GM12878 (cell line): ENCODE measurements at regions not wholly inside any gene's neighbourhood (a gene's known extent, or its start where the extent isn't known, plus 50 kb on each side); places are given as distances from the start of the nearest gene placed in this dataset.

Source experiments
- ATAC-seq: fragments of 200-7000 bp; cut with Tn5 transposase; 3 replicates; pipeline ENCODE4 v1.9.1; 2020; ENCODE audit warnings: mild to moderate bottlenecking, moderate library complexity
- BruUV-seq: library from RNA; stranded (reverse); fragments of 400-500 nt; replicated peaks from 2 replicates; lab custom pipeline; 2021; lab: Mats Ljungman, UMichigan
- CTCF ChIA-PET: fragments of 300-600 bp; sonication (Branson Sonifier 250); formaldehyde crosslinking; extraction: SDS; loops from one replicate; lab custom pipeline; 2021; ENCODE audit warnings: inconsistent platforms; lab: Yijun Ruan, JAX
- POLR2A ChIA-PET: fragments of 350-600 bp; formaldehyde crosslinking; extraction: SDS; loops from one replicate; lab custom pipeline; 2021; ENCODE audit warnings: inconsistent platforms; lab: Charles Lee
- RAD21 ChIA-PET: fragments of 300-600 bp; sonication (Branson Sonifier 250); formaldehyde crosslinking; loops from one replicate; lab custom pipeline; 2023; ENCODE audit warnings: antibody characterized with exemption; ENCODE audit not compliant: unreplicated experiment; lab: Charles Lee
- SMC1A ChIA-PET: fragments of 300-600 bp; sonication (Branson Sonifier 250); formaldehyde crosslinking; loops from one replicate; lab custom pipeline; 2023; ENCODE audit not compliant: unreplicated experiment, uncharacterized antibody; lab: Charles Lee
- DNase-seq: peaks from one replicate; pipeline ENCODE4 v3.0.0-alpha.2; 2011; ENCODE audit warnings: low read depth, low spot score
- FAIRE-seq: peaks from 3 replicates; lab custom pipeline; 2011; peaks lifted over from hg19 to GRCh38; lab: Jason Lieb, UNC
- H2AFZ ChIP-seq: 2 replicates; pipeline ENCODE4 v1.6.0; 2011; ENCODE audit warnings: low read depth, low read length, control low read depth; ENCODE audit not compliant: control insufficient read depth
- H3K27ac ChIP-seq: 2 replicates; pipeline ENCODE4 v1.5.1; 2011; ENCODE audit warnings: control low read depth; ENCODE audit not compliant: control insufficient read depth, insufficient read depth
- H3K27me3 ChIP-seq, 2 experiments: replicated peaks in 1 of 2; 2 replicates each; pipeline versions ENCODE4 v1.6.0 to v1.6.1; 2011; ENCODE audit warnings: low read length in 1 of 2; ENCODE audit not compliant: control insufficient read depth in 2 of 2, insufficient read depth in 2 of 2
- H3K36me3 ChIP-seq, 2 experiments: 2 replicates each; pipeline ENCODE4 v1.5.1; 2011; ENCODE audit warnings: low read length in 1 of 2; ENCODE audit not compliant: control insufficient read depth in 2 of 2, insufficient read depth in 2 of 2
- H3K4me1 ChIP-seq: 2 replicates; pipeline ENCODE4 v1.6.1; 2011; ENCODE audit warnings: mild to moderate bottlenecking, low read length, moderate library complexity, mixed read lengths; ENCODE audit not compliant: control insufficient read depth, insufficient read depth
- H3K4me2 ChIP-seq: 2 replicates; pipeline ENCODE4 v1.6.0; 2011; ENCODE audit warnings: control low read depth; ENCODE audit not compliant: control insufficient read depth, insufficient read depth
- H3K4me3 ChIP-seq: fragments of 200-600 bp; sonication (generic); 2 replicates; pipeline ENCODE4 v1.5.1; 2016
- H3K79me2 ChIP-seq: 2 replicates; pipeline ENCODE4 v1.6.0; 2011; ENCODE audit warnings: low read length; ENCODE audit not compliant: control insufficient read depth, insufficient read depth
- H3K9ac ChIP-seq: 2 replicates; pipeline ENCODE4 v1.8.0; 2011; ENCODE audit warnings: low read length, control low read depth, mixed read lengths; ENCODE audit not compliant: control insufficient read depth, insufficient read depth
- H3K9me3 ChIP-seq: replicated peaks from 3 replicates; pipeline ENCODE4 v1.5.1; 2011; ENCODE audit warnings: mild to moderate bottlenecking, low read length; ENCODE audit not compliant: control insufficient read depth, insufficient read depth
- H4K20me1 ChIP-seq: 2 replicates; pipeline ENCODE4 v1.6.0; 2011; ENCODE audit not compliant: control insufficient read depth, insufficient read depth
- BCL11A ChIP-seq: IDR thresholded peaks from 2 replicates; pipeline ENCODE4 v1.6.1; 2011; ENCODE audit warnings: low read depth, low read length
- HDAC2 ChIP-seq: fragments of 200-600 bp; sonication (generic); IDR thresholded peaks from 2 replicates; pipeline ENCODE4 v1.6.1; 2017
- JUNB ChIP-seq: IDR thresholded peaks from 2 replicates; pipeline ENCODE4 v1.6.1; 2016; ENCODE audit warnings: antibody characterized with exemption, mild to moderate bottlenecking
- KDM1A ChIP-seq: fragments of 200-600 bp; sonication (generic); IDR thresholded peaks from 2 replicates; pipeline ENCODE4 v1.6.1; 2016; ENCODE audit warnings: borderline replicate concordance
- NBN ChIP-seq: fragments of 450-650 bp; IDR thresholded peaks from 2 replicates; pipeline ENCODE4 v1.6.1; 2016
- NFYB ChIP-seq: IDR thresholded peaks from 2 replicates; pipeline ENCODE4 v1.6.1; 2011; ENCODE audit warnings: low read depth, mild to moderate bottlenecking, low read length, improper control_type of control experiment, moderate library complexity; ENCODE audit not compliant: insufficient read depth
- SREBF2 ChIP-seq: IDR thresholded peaks from 2 replicates; pipeline ENCODE4 v1.6.1; 2012; ENCODE audit warnings: mild to moderate bottlenecking, low read length
- SUPT20H ChIP-seq: IDR thresholded peaks from 2 replicates; pipeline ENCODE4 v1.6.1; 2011; ENCODE audit warnings: low read depth, mild to moderate bottlenecking, low read length, moderate library complexity, borderline replicate concordance; ENCODE audit not compliant: control insufficient read depth
- ZBTB11 ChIP-seq: fragments of 450-650 bp; formaldehyde crosslinking; IDR thresholded peaks from 2 replicates; pipeline ENCODE4 v1.5.0; 2022; ENCODE audit warnings: mild to moderate bottlenecking, missing genetic modification characterization
- ZBTB4 ChIP-seq: fragments of 450-650 bp; formaldehyde crosslinking; IDR thresholded peaks from 2 replicates; pipeline ENCODE4 v1.4.0; 2022; ENCODE audit warnings: mild to moderate bottlenecking, moderate library complexity
- ZNF384 ChIP-seq: IDR thresholded peaks from 2 replicates; pipeline ENCODE4 v1.6.1; 2012; ENCODE audit warnings: low read depth, mild to moderate bottlenecking, low read length, improper control_type of control experiment, borderline replicate concordance
- ZNF592 ChIP-seq: fragments of 450-650 bp; IDR thresholded peaks from 2 replicates; pipeline ENCODE4 v1.6.1; 2017; ENCODE audit warnings: mild to moderate bottlenecking, moderate library complexity
- ZNF622 ChIP-seq: fragments of 450-650 bp; IDR thresholded peaks from 2 replicates; pipeline ENCODE4 v1.6.1; 2017; ENCODE audit warnings: mild to moderate bottlenecking, inconsistent platforms
- ZSCAN29 ChIP-seq: fragments of 450-650 bp; IDR thresholded peaks from 2 replicates; pipeline ENCODE4 v1.6.1; 2017; ENCODE audit warnings: mild to moderate bottlenecking, moderate library complexity
- WGBS: methylation state at CpG from one replicate; pipeline ENCODE4 v1.1.6; 2016; ENCODE audit warnings: low lambda C conversion rate; ENCODE audit not compliant: insufficient replicate concordance, insufficient coverage; ENCODE audit errors: missing lambda C conversion rate; 5-methylcytosine and 5-hydroxymethylcytosine counted together
- in situ Hi-C: fragments of 300-500 bp; cut with MboI; formaldehyde crosslinking; loops from 9 replicates; pipeline ENCODE4 v1.14.3; 2018; ENCODE audit warnings: mixed read lengths
- intact Hi-C: fragments of 100-400 bp; cut with micrococcal nuclease; formaldehyde crosslinking; loops from one replicate; pipeline ENCODE4 v1.14.2; 2022; ENCODE audit not compliant: unreplicated experiment

GRCh38 chr10:89142590-89142989, 64.5 kb downstream of the CH25H start:
- Histone ChIP-seq H4K20me1 (no peaks in the 10 kb centered on the region), H3K4me1 (no peaks in the 10 kb centered on the region), H2AFZ (no peak overlapping the region), H3K9me3 (no peaks in the 10 kb centered on the region; the same call in 2 of the 3 replicates), H3K27ac (no peak overlapping the region), H3K79me2 (no peaks in the 10 kb centered on the region), H3K9ac (no peak overlapping the region), H3K4me3 (no peak overlapping the region), H3K4me2 (no peak overlapping the region), H3K27me3 (no peaks in the 10 kb centered on the region), H3K36me3 (no peaks in the 10 kb centered on the region)
- TF ChIP-seq JUNB (no peak), BCL11A (no peak), ZBTB4 (no peak), SREBF2 (no peak), KDM1A (no peak), ZBTB11 (CRISPR knock-in tag) (no peak), NBN (no peak), NFYB (no peak), ZNF592 (no peak), SUPT20H (no peak), ZNF622 (no peak), HDAC2 (no peak), ZSCAN29 (no peak), ZNF384 (no peak)
- 45% methylated on average over 2 of the region's 2 CpGs for WGBS
- intact Hi-C loops (no loop called here), in situ Hi-C loops (no loop called here)
- ChIA-PET CTCF (interaction anchor here (0.6 kb wide), 1 partner anchor 403 kb away, joined by 4 read pairs; no protein-coding TSS in a partner anchor), POLR2A (no interaction called here), SMC1A (interaction anchor here (1.1 to 1.9 kb wide), 2 partner anchors 17 to 210 kb away, joined by 3 to 6 read pairs; no protein-coding TSS in a partner anchor), RAD21 (no interaction called here)
- no peak for FAIRE-seq
- no peak for DNase-seq
- no TSS peak for BruUV-seq
- no peak for ATAC-seq
